Neuron (in vitro differentiated cells): ENCODE measurements at regions not wholly inside any gene's neighbourhood (a gene's known extent, or its start where the extent isn't known, plus 50 kb on each side); places are given as distances from the start of the nearest gene placed in this dataset.

Experiments
- H2AFZ ChIP-seq: one replicate; pipeline ENCODE4 v1.6.1; 2013; ENCODE audit warnings: low read depth, mild to moderate bottlenecking, inconsistent platforms, low read length, moderate library complexity
- H3K27me3 ChIP-seq: one replicate; pipeline ENCODE4 v1.6.1; 2013; ENCODE audit warnings: low read length; ENCODE audit not compliant: insufficient read depth
- H3K36me3 ChIP-seq: one replicate; pipeline ENCODE4 v1.6.1; 2013; ENCODE audit warnings: low read length; ENCODE audit not compliant: insufficient read depth
- H3K4me1 ChIP-seq: one replicate; pipeline ENCODE4 v1.6.1; 2013; ENCODE audit warnings: low read length; ENCODE audit not compliant: insufficient read depth
- H3K4me3 ChIP-seq: 2 replicates; pipeline ENCODE4 v1.5.1; 2013; ENCODE audit warnings: mild to moderate bottlenecking, low read length, moderate library complexity
- H3K9me3 ChIP-seq: one replicate; pipeline ENCODE4 v1.6.1; 2013; ENCODE audit warnings: low read length

DNA sequence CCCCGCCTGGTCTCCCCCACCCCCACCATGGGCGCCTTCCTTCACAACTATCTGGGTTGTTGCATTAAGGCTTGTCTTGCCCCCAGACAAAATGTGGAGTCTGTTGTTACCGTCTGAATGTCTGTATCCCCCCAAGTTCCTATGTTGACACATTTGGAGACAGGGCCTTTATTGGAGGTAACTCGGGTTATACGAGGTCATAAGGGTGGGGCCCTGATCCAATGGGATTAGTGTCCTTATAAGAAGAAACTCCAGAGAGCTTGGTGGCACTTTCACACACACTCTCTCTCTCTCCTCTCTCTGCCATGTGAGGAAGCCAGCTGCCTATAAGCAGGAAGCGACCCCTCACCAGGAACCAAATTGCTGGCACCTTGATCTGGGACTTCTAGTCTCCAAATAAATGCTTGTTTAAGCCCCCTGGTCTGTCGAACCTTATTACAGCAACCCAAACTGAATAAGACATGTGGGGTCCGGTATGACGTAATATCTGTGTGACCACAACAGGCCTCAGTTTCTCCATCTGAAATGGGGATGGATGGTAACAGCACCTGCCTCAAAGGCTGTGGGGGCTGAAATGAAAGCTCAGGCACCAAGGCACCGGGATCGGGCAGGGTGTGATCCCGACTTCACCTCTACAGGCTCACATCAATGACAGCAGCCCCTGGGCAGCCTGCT lies 222.3 kb downstream of the CTTN start:
- H2AFZ ChIP-seq = no peak overlapping the region

GRCh38 chr11:70621241-70621640 lies 222.9 kb downstream of the CTTN start:
- H3K4me3 ChIP-seq = no peak overlapping the region
- no peaks in the 10 kb centered on the region for H3K36me3 ChIP-seq
- no peaks in the 10 kb centered on the region for H3K27me3 ChIP-seq
- H2AFZ ChIP-seq = no peak overlapping the region
- H3K4me1 ChIP-seq = peaks cover 22% of the 10 kb centered on the region
- H3K9me3 ChIP-seq = no peaks in the 10 kb centered on the region

More for the DNA sequence above, 222.3 kb downstream of the CTTN start:
- Histone ChIP-seq H3K4me3 (no peak overlapping the region), H3K4me1 (peaks cover 16% of the 10 kb centered on the region), H3K36me3 (no peaks in the 10 kb centered on the region), H3K27me3 (no peaks in the 10 kb centered on the region), H3K9me3 (peaks cover 3% of the 10 kb centered on the region)

DNA sequence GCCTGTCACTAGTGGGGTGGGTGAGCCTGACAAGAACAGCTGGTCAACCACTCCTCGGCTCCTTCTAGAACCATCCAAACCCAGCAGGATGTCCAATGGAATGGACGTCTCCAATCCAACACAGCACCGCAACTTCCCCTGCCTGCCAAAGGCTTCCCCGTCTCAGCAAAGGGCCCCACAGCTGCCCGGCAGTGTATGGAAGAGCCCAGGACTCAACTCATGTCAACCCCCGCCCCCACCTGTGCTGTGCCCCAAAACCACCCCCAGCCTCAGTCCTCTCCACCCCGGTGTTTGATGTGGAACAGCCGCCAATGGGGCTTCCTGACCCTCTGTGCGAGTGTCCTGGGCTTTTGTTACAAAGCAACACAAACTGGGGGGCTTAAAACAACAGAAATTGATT lies 223.8 kb downstream of the CTTN start:
- Histone ChIP-seq H3K4me3 (no peak overlapping the region), H3K4me1 (peaks cover 23% of the 10 kb centered on the region), H3K36me3 (no peaks in the 10 kb centered on the region), H3K9me3 (no peaks in the 10 kb centered on the region), H2AFZ (no peak overlapping the region), H3K27me3 (no peaks in the 10 kb centered on the region)

- no peaks in the 10 kb centered on the region for H3K9me3 ChIP-seq
- H3K4me1 ChIP-seq = peaks cover 22% of the 10 kb centered on the region
- no peaks in the 10 kb centered on the region for H3K27me3 ChIP-seq
- H3K36me3 ChIP-seq = no peaks in the 10 kb centered on the region
- H2AFZ ChIP-seq = no peak overlapping the region
- no peak overlapping the region for H3K4me3 ChIP-seq
Measured at GRCh38 chr11:70623906-70624597, 225.7 kb downstream of the CTTN start.

DNA sequence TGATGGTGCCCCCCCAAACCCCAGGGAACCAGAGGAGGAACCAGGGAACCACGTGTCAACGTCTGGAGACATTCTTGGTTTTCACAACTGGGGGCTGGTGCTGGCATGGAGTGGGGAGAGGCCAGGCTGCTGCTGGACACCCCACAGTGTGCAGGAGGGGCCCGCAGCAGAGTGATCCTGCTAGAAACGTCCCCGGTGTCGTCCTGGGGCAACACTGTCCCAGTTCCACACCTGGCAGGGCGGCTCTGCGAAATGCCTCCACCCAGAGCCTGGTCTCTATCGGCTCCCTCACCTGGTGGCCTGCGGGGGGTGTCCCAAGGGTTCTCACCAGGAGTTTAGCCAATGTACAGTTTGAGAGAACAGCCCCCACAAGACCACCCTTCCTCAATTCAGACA lies 226.3 kb downstream of the CTTN start:
- Histone ChIP-seq H3K27me3 (no peaks in the 10 kb centered on the region), H3K4me3 (no peak overlapping the region), H2AFZ (no peak overlapping the region), H3K36me3 (no peaks in the 10 kb centered on the region), H3K9me3 (no peaks in the 10 kb centered on the region), H3K4me1 (peaks cover 24% of the 10 kb centered on the region)

- no peaks in the 10 kb centered on the region for H3K9me3 ChIP-seq
- H3K36me3 ChIP-seq = no peaks in the 10 kb centered on the region
- no peaks in the 10 kb centered on the region for H3K27me3 ChIP-seq
- H3K4me3 ChIP-seq = no peak overlapping the region
- no peak overlapping the region for H2AFZ ChIP-seq
- H3K4me1 ChIP-seq = peaks cover 24% of the 10 kb centered on the region
Measured at GRCh38 chr11:70625051-70625450, 226.7 kb downstream of the CTTN start.

GRCh38 chr11:70625582-70626518 lies 227.5 kb downstream of the CTTN start:
- Histone ChIP-seq H3K27me3 (no peaks in the 10 kb centered on the region), H3K4me3 (no peak overlapping the region), H3K9me3 (peaks cover 4% of the 10 kb centered on the region)

GRCh38 chr11:70627219-70627618 lies 228.9 kb downstream of the CTTN start:
- H3K9me3 ChIP-seq = peaks cover 5% of the 10 kb centered on the region
- H3K4me1 ChIP-seq = peaks cover 28% of the 10 kb centered on the region
- H2AFZ ChIP-seq = no peak overlapping the region
- H3K36me3 ChIP-seq = no peaks in the 10 kb centered on the region
- no peaks in the 10 kb centered on the region for H3K27me3 ChIP-seq
- H3K4me3 ChIP-seq = no peak overlapping the region

More at GRCh38 chr11:70625582-70626518, 227.5 kb downstream of the CTTN start:
- peaks cover 24% of the 10 kb centered on the region for H3K4me1 ChIP-seq
- H2AFZ ChIP-seq = no peak overlapping the region
- H3K36me3 ChIP-seq = no peaks in the 10 kb centered on the region

GRCh38 chr11:70628176-70628854 lies 230.0 kb downstream of the CTTN start:
- H3K4me3 ChIP-seq = no peak overlapping the region
- H3K9me3 ChIP-seq = peaks cover 5% of the 10 kb centered on the region
- H3K4me1 ChIP-seq = peaks cover 28% of the 10 kb centered on the region
- no peaks in the 10 kb centered on the region for H3K36me3 ChIP-seq
- no peak overlapping the region for H2AFZ ChIP-seq
- no peaks in the 10 kb centered on the region for H3K27me3 ChIP-seq

GRCh38 chr11:70628855-70629844 lies 230.8 kb downstream of the CTTN start:
- peaks cover 5% of the 10 kb centered on the region for H3K9me3 ChIP-seq
- H2AFZ ChIP-seq = no peak overlapping the region
- H3K27me3 ChIP-seq = no peaks in the 10 kb centered on the region
- peaks cover 28% of the 10 kb centered on the region for H3K4me1 ChIP-seq
- H3K4me3 ChIP-seq = no peak overlapping the region
- no peaks in the 10 kb centered on the region for H3K36me3 ChIP-seq

GRCh38 chr11:70630068-70630467 lies 231.7 kb downstream of the CTTN start:
- peaks cover 26% of the 10 kb centered on the region for H3K4me1 ChIP-seq
- H3K9me3 ChIP-seq = peaks cover 5% of the 10 kb centered on the region
- no peak overlapping the region for H3K4me3 ChIP-seq
- no peaks in the 10 kb centered on the region for H3K36me3 ChIP-seq
- H3K27me3 ChIP-seq = no peaks in the 10 kb centered on the region
- H2AFZ ChIP-seq = no peak overlapping the region
